Glutamatergic neuron (in vitro differentiated cells): ENCODE measurements at regions not wholly inside any gene's neighbourhood (a gene's known extent, or its start where the extent isn't known, plus 50 kb on each side); places are given as distances from the start of the nearest gene placed in this dataset.

Source experiments
- DNase-seq: peaks from one replicate; pipeline ENCODE4 v3.0.0; 2022
- H3K27ac Mint-ChIP-seq: one replicate; pipeline ENCODE4 v1.8.0; 2020; ENCODE audit warnings: mild to moderate bottlenecking, mixed read lengths, inconsistent platforms; ENCODE audit not compliant: unreplicated experiment
- H3K27me3 Mint-ChIP-seq: one replicate; pipeline ENCODE4 v1.8.0; 2020; ENCODE audit warnings: mild to moderate bottlenecking, moderate library complexity, mixed read lengths, inconsistent platforms; ENCODE audit not compliant: unreplicated experiment
- H3K36me3 Mint-ChIP-seq: one replicate; pipeline ENCODE4 v1.8.0; 2020; ENCODE audit warnings: mild to moderate bottlenecking, mixed read lengths, inconsistent platforms; ENCODE audit not compliant: unreplicated experiment
- H3K4me1 Mint-ChIP-seq: one replicate; pipeline ENCODE4 v1.8.0; 2020; ENCODE audit warnings: mild to moderate bottlenecking, low read depth, mixed read lengths, inconsistent platforms; ENCODE audit not compliant: unreplicated experiment
- H3K4me3 Mint-ChIP-seq: one replicate; pipeline ENCODE4 v1.8.0; 2020; ENCODE audit warnings: mild to moderate bottlenecking, mixed read lengths, inconsistent platforms; ENCODE audit not compliant: unreplicated experiment
- H3K9me3 Mint-ChIP-seq: one replicate; pipeline ENCODE4 v1.8.0; 2020; ENCODE audit warnings: mild to moderate bottlenecking, moderate library complexity, mixed read lengths, inconsistent platforms; ENCODE audit not compliant: unreplicated experiment
- CTCF ChIP-seq: fragments of 200-600 bp; sonication (generic); IDR thresholded peaks from one replicate; pipeline ENCODE4 v1.5.0; 2021; ENCODE audit not compliant: partially characterized antibody, unreplicated experiment

GRCh38 chr7:80374321-80374720 lies 137.5 kb downstream of the GNAT3 start:
- Mint-ChIP-seq H3K9me3 (no peaks in the 10 kb centered on the region), H3K27ac (no peak overlapping the region), H3K36me3 (peaks cover 7% of the 10 kb centered on the region), H3K27me3 (no peaks in the 10 kb centered on the region), H3K4me3 (no peak overlapping the region), H3K4me1 (peaks cover 5% of the 10 kb centered on the region)
- TF ChIP-seq CTCF: no peak
- no peak for DNase-seq

GRCh38 chr7:80373429-80374032 lies 138.3 kb downstream of the GNAT3 start:
- Mint-ChIP-seq H3K9me3 (no peaks in the 10 kb centered on the region), H3K27me3 (no peaks in the 10 kb centered on the region), H3K4me3 (no peak overlapping the region), H3K4me1 (peaks cover 6% of the 10 kb centered on the region), H3K27ac (no peak overlapping the region), H3K36me3 (peaks cover 7% of the 10 kb centered on the region)
- DNase-seq: no peak
- no peak for TF ChIP-seq CTCF

GRCh38 chr7:80372415-80372814 lies 139.4 kb downstream of the GNAT3 start:
- Mint-ChIP-seq H3K27ac (no peak overlapping the region), H3K4me3 (no peak overlapping the region), H3K27me3 (no peaks in the 10 kb centered on the region), H3K36me3 (peaks cover 7% of the 10 kb centered on the region), H3K9me3 (no peaks in the 10 kb centered on the region), H3K4me1 (peaks cover 6% of the 10 kb centered on the region)
- DNase-seq: no peak
- TF ChIP-seq CTCF: no peak

GRCh38 chr7:80370587-80370986 lies 141.3 kb downstream of the GNAT3 start:
- H3K27me3 Mint-ChIP-seq: no peaks in the 10 kb centered on the region
- TF ChIP-seq CTCF: no peak
- H3K4me1 Mint-ChIP-seq: peaks cover 6% of the 10 kb centered on the region
- H3K27ac Mint-ChIP-seq: no peak overlapping the region
- H3K36me3 Mint-ChIP-seq: peaks cover 7% of the 10 kb centered on the region
- H3K4me3 Mint-ChIP-seq: no peak overlapping the region
- no peak for DNase-seq
- no peaks in the 10 kb centered on the region for H3K9me3 Mint-ChIP-seq

GRCh38 chr7:80369321-80369720 lies 142.5 kb downstream of the GNAT3 start:
- no peak for TF ChIP-seq CTCF
- Mint-ChIP-seq H3K4me1 (peaks cover 6% of the 10 kb centered on the region), H3K27me3 (no peaks in the 10 kb centered on the region), H3K9me3 (no peaks in the 10 kb centered on the region), H3K4me3 (no peak overlapping the region), H3K36me3 (peaks cover 11% of the 10 kb centered on the region), H3K27ac (no peak overlapping the region)
- no peak for DNase-seq
